HCT116 (cell line): ENCODE measurements at regions not wholly inside any gene's neighbourhood (a gene's known extent, or its start where the extent isn't known, plus 50 kb on each side); places are given as distances from the start of the nearest gene placed in this dataset.

Source experiments
- CTCF ChIP-seq, 3 experiments: fragments of 200-600 bp in 1 of 3; sonication (generic) in 1 of 3; IDR thresholded peaks in 2 of 3; conservative IDR thresholded peaks in 1 of 3; 2 replicates each; pipeline ENCODE4 v1.5.1; 2012 to 2017; ENCODE audit warnings: low read depth in 2 of 3, low read length in 2 of 3, antibody characterized with exemption in 1 of 3, borderline replicate concordance in 1 of 3, control low read depth in 1 of 3, mild to moderate bottlenecking in 1 of 3, mixed read lengths in 1 of 3, mixed run types in 1 of 3, moderate library complexity in 1 of 3; ENCODE audit not compliant: insufficient read depth in 1 of 3
- EZH2phosphoT487 ChIP-seq: fragments of 200-600 bp; IDR thresholded peaks from 2 replicates; pipeline ENCODE4 v1.6.1; 2018; ENCODE audit warnings: antibody characterized with exemption, borderline replicate concordance
- FOSL1 ChIP-seq: IDR thresholded peaks from 2 replicates; pipeline ENCODE4 v1.6.1; 2012; ENCODE audit warnings: low read depth
- JUND ChIP-seq: IDR thresholded peaks from 2 replicates; pipeline ENCODE4 v1.6.1; 2012
- POLR2A ChIP-seq: IDR thresholded peaks from 2 replicates; pipeline ENCODE4 v1.7.0; 2011; ENCODE audit warnings: borderline replicate concordance; ENCODE audit not compliant: insufficient read depth, insufficient read length; ENCODE audit errors: extremely low read depth
- POLR2AphosphoS5 ChIP-seq: IDR thresholded peaks from 2 replicates; pipeline ENCODE4 v1.6.1; 2011; ENCODE audit warnings: mild to moderate bottlenecking, low read depth, low read length, moderate library complexity
- REST ChIP-seq: IDR thresholded peaks from 2 replicates; pipeline ENCODE4 v1.6.1; 2012; ENCODE audit warnings: low read depth

GRCh38 chr11:130789056-130789640 lies 127.1 kb downstream of the SNX19 start:
- TF ChIP-seq CTCF (IDR thresholded peaks at IDR 0.05 in 2 of 3, conservative IDR thresholded peaks at IDR 0.05 in 1 of 3; ENCODE audit: borderline replicate concordance in 1 of 3, insufficient read depth in 1 of 3, low read depth in 2 of 3, low read length in 2 of 3): no peak
- TF ChIP-seq JUND: no peak
- TF ChIP-seq REST: no peak
- no peak for TF ChIP-seq POLR2A
- no peak for TF ChIP-seq EZH2phosphoT487
- no peak for TF ChIP-seq POLR2AphosphoS5
- TF ChIP-seq FOSL1: no peak
